ENCODE measurements at regions not wholly inside any gene's neighbourhood (a gene's known extent, or its start where the extent isn't known, plus 50 kb on each side); places are given as distances from the start of the nearest gene placed in this dataset.

GRCh38 chr11:81870066-81870412 is 863.6 kb downstream of the FAM181B start:
- TF ChIP-seq CTCF (IDR thresholded peaks at IDR 0.05; ENCODE audit: low read depth, low read length), result no peak

DNA sequence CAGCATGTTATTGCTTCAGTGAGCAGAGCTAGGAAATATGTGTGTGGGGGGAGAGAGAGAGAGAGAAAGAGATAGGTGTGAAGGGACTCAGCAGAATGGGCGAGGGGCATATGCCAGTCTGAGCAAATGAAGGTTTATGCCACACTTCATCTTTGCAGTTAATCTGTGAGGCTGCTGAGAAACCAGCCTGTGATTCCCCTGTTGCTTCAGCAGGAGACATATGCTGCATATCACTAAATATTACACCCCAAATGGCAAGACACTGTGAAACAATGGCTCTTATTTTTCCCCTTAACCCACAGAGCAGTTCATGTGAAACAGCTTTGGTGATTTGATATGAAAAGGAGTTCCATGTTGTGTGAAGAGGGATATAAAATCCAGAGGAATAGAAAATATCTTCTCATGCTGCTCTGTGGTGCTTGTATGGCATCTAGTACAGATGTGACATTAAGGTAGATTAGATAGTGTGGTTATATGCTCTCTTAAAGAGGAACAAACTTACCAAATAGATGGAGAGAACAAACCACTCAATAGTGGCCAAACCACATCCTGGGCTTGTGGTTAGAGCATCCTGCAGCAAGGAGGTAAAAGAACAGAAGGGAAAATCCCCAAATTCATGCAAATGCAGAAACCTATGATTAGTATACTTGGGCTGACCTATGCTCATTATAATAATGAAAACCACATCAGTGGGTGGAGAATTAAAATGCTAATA is 864.2 kb downstream of the FAM181B start:
- TF ChIP-seq CTCF (IDR thresholded peaks at IDR 0.05; ENCODE audit: low read depth, low read length), result no peak
- DNase-seq (ENCODE audit: extremely low read depth, low read depth), result no peak

More at GRCh38 chr11:81870066-81870412, 863.6 kb downstream of the FAM181B start:
- no peak for DNase-seq (ENCODE audit: extremely low read depth, low read depth)

DNA sequence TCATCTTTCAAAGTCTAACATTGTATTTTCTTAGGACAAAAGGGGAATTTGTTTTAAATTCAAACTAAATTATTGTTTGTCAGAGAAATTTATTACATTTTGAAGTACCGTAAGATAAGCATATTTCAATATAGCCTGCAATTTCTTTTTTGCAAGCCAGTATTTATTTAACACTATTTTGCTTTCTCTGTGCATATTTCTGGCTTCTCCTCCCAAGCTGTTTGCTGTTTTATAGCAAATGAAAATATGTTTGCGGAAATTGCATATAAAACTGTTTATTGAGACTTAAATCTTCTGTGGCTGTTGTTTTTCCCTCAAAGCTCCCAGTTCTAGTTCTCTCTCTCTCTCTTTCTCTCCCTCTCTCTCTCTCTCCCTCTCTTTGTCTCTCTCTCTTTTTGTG is 866.8 kb downstream of the FAM181B start:
- no peak for TF ChIP-seq CTCF (IDR thresholded peaks at IDR 0.05; ENCODE audit: low read depth, low read length)
- DNase-seq (ENCODE audit: extremely low read depth, low read depth), result no peak

GRCh38 chr11:81857386-81857785 is 876.3 kb downstream of the FAM181B start:
- DNase-seq (ENCODE audit: extremely low read depth, low read depth), result no peak
- no peak for TF ChIP-seq CTCF (IDR thresholded peaks at IDR 0.05; ENCODE audit: low read depth, low read length)

DNA sequence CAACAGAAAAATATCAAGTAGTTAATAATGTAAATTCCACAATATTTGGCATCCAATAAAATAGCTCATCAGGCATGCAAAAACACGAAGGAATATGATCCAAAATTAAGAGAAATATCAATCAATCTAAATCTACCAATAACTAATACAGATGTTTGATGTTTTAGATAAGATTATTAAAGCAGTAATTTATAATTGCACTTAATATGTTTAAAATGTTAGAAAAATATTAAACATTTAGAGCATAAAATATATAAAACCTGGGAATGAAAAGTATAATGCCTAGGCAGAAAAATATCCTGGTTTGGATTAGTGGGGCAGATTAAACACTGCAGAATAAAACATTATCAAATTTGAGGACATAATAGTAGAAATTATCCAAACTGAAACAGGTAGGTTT is 879.9 kb downstream of the FAM181B start:
- TF ChIP-seq CTCF (IDR thresholded peaks at IDR 0.05; ENCODE audit: low read depth, low read length), result no peak
- DNase-seq (ENCODE audit: extremely low read depth, low read depth), result no peak

DNA sequence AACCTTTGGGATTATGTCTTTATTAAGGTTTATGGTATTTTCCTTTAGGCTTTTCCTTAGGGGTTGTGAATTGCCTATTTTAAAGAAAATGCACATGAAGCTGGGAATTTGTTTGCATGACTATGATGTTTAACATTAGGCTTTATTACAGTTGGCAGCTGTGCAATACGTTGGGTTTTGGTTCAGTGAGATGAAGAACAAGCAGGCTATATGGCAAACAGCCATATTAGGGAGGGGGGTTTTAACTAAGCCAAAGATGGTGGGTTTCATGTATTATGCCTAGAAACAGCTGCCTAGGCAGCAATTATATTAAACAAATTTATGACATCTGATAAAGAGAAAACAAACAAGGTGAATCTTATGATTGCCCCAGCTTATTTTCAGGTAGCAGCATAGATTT is 880.8 kb downstream of the FAM181B start:
- no peak for DNase-seq (ENCODE audit: extremely low read depth, low read depth)
- no peak for TF ChIP-seq CTCF (IDR thresholded peaks at IDR 0.05; ENCODE audit: low read depth, low read length)

DNA sequence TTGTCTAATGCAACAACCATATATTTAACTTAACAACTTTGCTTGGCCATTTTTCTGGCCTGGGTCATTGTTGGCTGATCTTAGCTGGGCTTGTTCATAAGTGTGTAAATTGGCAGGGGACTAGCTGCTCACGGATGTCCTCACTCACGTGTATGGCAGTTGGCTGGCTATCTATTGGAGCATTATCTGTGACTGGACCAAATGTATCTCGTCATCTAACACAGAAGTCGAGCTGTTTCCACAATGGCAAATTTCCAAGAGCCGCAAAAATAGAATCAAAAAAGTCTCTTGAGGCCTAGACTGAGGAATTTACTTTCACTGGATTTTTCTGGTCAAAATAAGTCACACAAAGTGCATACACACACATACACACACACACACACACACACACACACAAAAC is 893.3 kb downstream of the FAM181B start:
- no peak for DNase-seq (ENCODE audit: extremely low read depth, low read depth)
- TF ChIP-seq CTCF (IDR thresholded peaks at IDR 0.05; ENCODE audit: low read depth, low read length), result no peak

Measured in AG09319 (cell line).